Lower leg skin (tissue), 3 donors: ENCODE measurements at regions not wholly inside any gene's neighbourhood (a gene's known extent, or its start where the extent isn't known, plus 50 kb on each side); places are given as distances from the start of the nearest gene placed in this dataset.

Source experiments
- CTCF ChIP-seq, 3 donors: fragments of 450-650 bp; IDR thresholded peaks; one replicate each; pipeline ENCODE4 v1.5.1; 2016; ENCODE audit warnings: antibody characterized with exemption in 3 of 3, mild to moderate bottlenecking in 3 of 3, moderate library complexity in 2 of 3
- POLR2A ChIP-seq, 2 donors: fragments of 450-650 bp; IDR thresholded peaks; one replicate each; pipeline ENCODE4 v1.6.1; 2016 to 2017; ENCODE audit warnings: antibody characterized with exemption in 2 of 2, mild to moderate bottlenecking in 1 of 2, moderate library complexity in 1 of 2

- TF ChIP-seq CTCF (IDR thresholded peaks at IDR 0.05) (no peak), POLR2A (IDR thresholded peaks at IDR 0.05) (no peak)
Observed at GRCh38 chr1:29945426-29945825, 709.1 kb downstream of the PTPRU start.
